A673 (cell line): ENCODE measurements at regions not wholly inside any gene's neighbourhood (a gene's known extent, or its start where the extent isn't known, plus 50 kb on each side); places are given as distances from the start of the nearest gene placed in this dataset.

ENCODE experiments used
- EZH2 ChIP-seq: fragments of 200-600 bp; sonication (generic); IDR thresholded peaks from 2 replicates; pipeline ENCODE4 v1.6.1; 2017; ENCODE audit warnings: borderline replicate concordance, low read depth, mild to moderate bottlenecking, mixed read lengths, antibody characterized with exemption, low read length; ENCODE audit not compliant: poor library complexity, severe bottlenecking
- TF ChIP-seq, protein P1 (sequence below): fragments of 300-800, 200-600 bp; sonication (generic); conservative IDR thresholded peaks from 2 replicates; pipeline ENCODE4 v1.5.1; 2017; ENCODE audit warnings: low read depth, mild to moderate bottlenecking, antibody characterized with exemption, low read length, moderate library complexity, mixed read lengths

DNA sequence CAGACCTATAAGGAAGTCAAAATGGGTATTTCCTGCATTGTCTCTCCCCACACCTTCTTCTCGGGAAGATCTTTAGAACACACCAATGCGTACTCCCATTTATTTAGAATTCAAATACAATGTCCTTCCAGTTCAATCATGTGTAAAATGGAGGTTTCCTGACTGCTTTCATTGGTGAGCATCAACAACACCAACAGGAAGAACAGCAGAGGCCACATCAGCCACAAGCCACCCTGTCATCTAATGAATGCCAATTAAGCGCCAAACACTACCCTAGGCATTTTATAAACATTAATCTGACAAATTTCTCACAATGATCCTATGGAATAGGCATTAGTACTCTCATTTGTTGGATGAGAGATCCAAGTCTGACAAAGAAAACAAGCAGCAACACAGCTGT is 68.4 kb upstream of the SMLR1 start:
- TF ChIP-seq, protein P1, sequence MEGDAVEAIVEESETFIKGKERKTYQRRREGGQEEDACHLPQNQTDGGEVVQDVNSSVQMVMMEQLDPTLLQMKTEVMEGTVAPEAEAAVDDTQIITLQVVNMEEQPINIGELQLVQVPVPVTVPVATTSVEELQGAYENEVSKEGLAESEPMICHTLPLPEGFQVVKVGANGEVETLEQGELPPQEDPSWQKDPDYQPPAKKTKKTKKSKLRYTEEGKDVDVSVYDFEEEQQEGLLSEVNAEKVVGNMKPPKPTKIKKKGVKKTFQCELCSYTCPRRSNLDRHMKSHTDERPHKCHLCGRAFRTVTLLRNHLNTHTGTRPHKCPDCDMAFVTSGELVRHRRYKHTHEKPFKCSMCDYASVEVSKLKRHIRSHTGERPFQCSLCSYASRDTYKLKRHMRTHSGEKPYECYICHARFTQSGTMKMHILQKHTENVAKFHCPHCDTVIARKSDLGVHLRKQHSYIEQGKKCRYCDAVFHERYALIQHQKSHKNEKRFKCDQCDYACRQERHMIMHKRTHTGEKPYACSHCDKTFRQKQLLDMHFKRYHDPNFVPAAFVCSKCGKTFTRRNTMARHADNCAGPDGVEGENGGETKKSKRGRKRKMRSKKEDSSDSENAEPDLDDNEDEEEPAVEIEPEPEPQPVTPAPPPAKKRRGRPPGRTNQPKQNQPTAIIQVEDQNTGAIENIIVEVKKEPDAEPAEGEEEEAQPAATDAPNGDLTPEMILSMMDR, result no peak
- TF ChIP-seq EZH2, result no peak
